T-helper 1 cell treated with Interleukin-12 subunit alpha and Interleukin-12 subunit beta and Interleukin-4 antibody, amounts not matched to agents 30 ng/mL and 1 ng/mL, for 36 hours (primary cell): ENCODE measurements at regions not wholly inside any gene's neighbourhood (a gene's known extent, or its start where the extent isn't known, plus 50 kb on each side); places are given as distances from the start of the nearest gene placed in this dataset.
"Not testable (repeated sequence)": the region's sequence is repeated elsewhere in the genome, so short reads cannot be mapped to it uniquely, and the experiment has no call there.

ENCODE experiments used
- intact Hi-C: fragments of 100-400 bp; cut with micrococcal nuclease; formaldehyde crosslinking; loops from one replicate; pipeline ENCODE4 v1.15.1; 2024

- intact Hi-C loops = no loop called here
Measured at GRCh38 chr22:48919851-48920589, 907.7 kb downstream of the BRD1 start.

DNA sequence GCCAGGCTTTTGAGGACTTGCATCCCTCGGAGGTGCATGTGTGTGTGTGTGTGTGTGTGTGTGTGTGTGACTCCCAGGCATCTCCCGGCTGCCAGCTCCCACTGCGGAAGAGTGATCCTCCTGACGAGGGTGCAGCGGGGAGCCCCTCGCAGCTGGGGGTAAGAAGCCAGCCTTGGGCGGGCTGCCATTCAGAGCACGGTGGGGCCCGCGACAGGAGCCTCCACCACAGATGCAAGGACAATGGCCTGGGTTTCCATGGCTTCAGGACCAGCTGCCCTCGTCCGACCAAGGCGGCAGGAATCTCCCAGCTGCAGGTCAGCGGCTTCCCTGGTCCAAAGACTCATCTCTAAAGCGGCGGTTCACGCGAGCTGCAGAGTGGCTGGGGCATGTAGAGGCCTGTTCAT lies 908.5 kb downstream of the BRD1 start:
- intact Hi-C loops = no loop called here

DNA sequence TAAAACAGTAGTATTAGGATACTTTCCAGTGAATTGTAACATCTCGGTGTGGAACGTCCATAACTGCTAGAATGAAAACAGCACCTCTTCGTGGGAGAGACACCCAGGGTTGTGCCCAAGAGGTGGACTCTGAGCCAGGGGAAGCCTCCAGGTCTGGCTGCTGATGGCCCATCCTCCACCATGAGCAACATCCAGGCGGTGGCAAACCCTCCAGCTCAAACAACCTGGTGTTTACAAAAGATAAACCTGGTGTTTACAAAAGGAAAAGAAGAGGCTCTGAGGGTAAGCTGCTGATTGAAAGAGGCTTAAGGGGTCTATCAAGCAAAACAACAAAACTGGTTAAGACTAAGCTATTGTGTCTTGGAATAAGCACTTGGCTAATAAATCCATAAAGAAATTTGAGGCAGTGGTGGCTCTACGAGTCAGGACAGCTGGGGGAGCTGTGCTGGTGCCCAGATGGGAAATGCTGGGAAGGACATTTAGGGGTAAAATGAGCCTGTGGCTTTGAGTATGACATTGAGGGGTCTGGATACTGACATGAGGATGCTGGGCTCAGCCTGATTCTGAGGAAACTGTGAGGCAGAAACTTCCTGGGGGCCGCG lies 909.0 kb downstream of the BRD1 start:
- intact Hi-C loops = no loop called here

DNA sequence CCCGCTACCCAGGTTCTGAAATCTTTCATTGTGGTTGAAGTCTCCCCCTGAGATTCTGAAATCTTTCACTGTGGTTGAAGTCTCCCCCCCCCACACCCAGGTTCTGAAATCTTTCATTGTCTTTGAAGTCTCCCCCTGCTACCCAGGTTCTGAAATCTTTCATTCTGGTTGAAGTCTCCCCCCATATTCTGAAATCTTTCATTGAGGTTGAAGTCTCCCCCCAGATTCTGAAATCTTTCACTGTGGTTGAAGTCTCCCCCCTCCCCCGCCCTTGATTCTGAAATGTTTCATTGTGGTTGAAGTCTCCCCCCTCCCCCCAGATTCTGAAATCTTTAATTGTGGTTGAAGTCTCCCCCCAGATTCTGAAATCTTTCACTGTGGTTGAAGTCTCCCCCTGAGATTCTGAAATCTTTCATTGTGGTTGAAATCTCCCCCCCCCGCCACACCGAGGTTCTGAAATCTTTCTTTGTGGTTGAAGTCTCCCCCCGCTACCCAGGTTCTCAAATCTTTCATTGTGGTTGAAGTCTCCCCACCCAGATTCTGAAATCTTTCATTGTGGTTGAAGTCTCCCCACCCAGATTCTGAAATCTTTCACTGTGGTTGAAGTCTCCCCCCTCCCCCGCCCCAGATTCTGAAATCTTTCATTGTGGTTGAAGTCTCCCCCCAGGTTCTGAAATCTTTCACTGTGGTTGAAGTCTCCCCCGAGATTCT lies 915.2 kb downstream of the BRD1 start:
- intact Hi-C loops = not testable (repeated sequence)

- intact Hi-C loops = not testable (repeated sequence)
Measured at GRCh38 chr22:48911647-48912046, 916.0 kb downstream of the BRD1 start.

DNA sequence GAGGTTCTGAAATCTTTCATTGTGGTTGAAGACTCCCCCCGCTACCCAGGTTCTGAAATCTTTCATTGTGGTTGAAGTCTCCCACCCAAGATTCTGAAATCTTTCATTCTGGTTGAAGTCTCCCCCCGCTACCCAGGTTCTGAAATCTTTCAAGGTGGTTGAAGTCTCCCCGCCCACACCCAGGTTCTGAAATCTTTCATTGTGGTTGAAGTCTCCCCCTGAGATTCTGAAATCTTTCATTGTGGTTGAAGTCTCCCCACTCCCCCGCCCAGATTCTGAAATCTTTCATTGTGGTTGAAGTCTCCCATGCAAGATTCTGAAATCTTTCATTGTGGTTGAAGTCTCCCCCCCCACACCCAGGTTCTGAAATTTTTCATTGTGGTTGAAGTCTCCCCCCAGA lies 916.6 kb downstream of the BRD1 start:
- intact Hi-C loops = not testable (repeated sequence)

GRCh38 chr22:48908547-48908946 lies 919.1 kb downstream of the BRD1 start:
- intact Hi-C loops = no loop called here

- intact Hi-C loops = no loop called here
Measured at GRCh38 chr22:48907591-48907990, 920.1 kb downstream of the BRD1 start.

DNA sequence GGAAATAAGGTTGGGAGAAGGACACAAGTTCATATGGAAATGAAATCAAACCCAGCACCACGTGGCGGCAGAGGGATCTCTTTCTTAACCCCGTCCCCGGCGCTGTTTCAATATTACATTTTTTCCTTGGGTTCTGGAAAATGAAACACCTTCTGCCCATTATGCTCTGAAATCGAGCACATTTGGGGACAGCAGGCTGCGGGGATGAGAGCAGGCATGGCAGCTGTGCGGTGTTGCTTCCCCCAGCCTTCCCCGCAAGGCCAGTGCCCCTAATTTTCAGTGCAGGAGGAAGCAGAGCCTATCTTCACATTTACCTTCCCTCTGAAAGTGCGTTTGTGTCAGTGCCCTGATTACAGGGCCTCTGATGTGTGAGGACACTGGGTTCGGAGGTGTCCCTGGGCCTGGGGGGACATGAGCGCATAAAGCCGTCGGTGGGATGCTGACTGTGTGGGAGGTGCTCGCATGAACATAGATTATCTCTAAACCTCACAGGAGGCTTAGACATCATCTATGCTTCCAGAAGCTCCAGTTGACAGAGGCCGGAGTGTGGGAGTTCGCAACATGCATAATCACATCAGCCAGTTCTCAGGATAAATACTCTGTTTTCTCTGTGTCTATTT lies 921.3 kb downstream of the BRD1 start:
- intact Hi-C loops = no loop called here

GRCh38 chr22:48905206-48905975 lies 922.3 kb downstream of the BRD1 start:
- intact Hi-C loops = no loop called here

GRCh38 chr22:48902983-48903650 lies 924.6 kb downstream of the BRD1 start:
- intact Hi-C loops = no loop called here

GRCh38 chr22:48902001-48902869 lies 925.4 kb downstream of the BRD1 start:
- intact Hi-C loops = no loop called here

DNA sequence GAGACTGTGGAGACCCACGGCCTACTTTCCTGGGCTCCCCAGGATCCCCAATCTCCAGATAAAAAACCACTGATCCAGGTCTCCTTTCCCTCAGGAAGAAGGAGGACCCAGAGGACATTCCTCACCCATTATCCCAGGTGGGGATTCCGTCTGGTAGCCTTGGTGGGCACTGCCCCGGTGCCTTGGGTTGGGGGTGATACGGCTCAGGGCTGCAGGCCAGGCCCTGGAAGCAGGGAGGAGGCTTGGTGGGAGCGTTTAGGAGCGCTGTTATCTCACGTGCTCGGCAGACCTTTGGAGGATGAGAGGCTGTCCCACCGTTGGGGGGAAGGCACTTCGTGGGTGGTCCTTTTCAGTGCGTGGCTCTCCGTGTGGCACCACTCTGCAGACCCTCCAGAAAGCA lies 926.3 kb downstream of the BRD1 start:
- intact Hi-C loops = no loop called here

DNA sequence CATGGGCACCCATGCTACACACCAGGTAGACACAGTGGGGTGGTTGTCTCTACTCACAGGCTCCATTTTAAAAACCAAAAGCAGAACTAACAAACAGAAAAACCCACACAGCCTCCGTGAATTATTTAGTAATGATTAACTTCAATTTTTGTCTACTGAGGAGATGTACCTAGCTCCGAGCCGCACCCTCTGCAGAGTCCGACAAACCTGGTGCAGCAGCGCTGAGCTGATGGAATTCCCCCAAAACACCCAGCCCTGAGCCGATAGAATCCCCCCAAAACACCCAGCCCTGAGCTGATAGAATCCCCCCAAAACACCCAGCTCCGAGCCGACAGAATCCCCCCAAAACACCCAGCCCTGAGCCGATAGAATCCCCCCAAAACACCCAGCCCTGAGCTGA lies 927.0 kb downstream of the BRD1 start:
- intact Hi-C loops = no loop called here

- intact Hi-C loops = no loop called here
Measured at GRCh38 chr22:48900327-48900597, 927.4 kb downstream of the BRD1 start.

DNA sequence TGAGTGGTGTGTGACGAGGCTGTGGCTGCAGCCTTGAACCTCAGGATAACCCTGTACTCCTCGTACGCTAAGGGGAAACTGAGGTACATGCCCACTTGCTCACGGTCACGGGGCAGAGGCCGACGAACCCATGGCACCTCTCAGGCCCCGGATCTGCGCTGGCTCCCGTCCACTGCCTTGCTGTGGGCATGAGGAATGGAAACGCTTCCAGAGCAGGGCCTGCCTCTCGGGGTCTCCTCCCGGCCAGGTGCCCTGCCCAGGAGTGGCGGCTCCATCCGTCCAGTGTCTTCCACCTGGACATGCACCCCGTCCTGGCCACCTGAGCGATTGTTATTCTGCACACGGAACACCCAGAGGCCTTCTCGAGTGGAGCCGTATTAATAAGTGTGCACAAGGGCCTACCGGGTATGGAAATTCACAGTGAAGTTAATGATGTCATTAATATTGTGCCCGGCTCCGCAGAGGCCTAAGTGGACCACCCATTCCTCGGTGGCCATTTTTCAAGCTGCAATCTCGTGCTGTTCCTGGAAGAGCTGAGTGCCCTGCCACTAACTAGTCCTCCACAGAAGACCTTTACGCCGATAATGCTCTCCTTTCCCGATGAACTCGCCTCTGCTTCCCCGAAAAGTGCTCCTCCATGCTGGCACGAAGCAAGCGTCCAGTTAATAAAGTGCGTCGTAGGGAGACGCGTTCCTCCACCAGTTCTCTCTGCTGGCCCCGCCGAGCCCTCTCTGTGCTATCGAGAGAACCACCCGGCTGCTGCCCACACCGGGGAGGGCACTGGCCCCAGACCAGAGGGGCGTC lies 927.9 kb downstream of the BRD1 start:
- intact Hi-C loops = no loop called here

DNA sequence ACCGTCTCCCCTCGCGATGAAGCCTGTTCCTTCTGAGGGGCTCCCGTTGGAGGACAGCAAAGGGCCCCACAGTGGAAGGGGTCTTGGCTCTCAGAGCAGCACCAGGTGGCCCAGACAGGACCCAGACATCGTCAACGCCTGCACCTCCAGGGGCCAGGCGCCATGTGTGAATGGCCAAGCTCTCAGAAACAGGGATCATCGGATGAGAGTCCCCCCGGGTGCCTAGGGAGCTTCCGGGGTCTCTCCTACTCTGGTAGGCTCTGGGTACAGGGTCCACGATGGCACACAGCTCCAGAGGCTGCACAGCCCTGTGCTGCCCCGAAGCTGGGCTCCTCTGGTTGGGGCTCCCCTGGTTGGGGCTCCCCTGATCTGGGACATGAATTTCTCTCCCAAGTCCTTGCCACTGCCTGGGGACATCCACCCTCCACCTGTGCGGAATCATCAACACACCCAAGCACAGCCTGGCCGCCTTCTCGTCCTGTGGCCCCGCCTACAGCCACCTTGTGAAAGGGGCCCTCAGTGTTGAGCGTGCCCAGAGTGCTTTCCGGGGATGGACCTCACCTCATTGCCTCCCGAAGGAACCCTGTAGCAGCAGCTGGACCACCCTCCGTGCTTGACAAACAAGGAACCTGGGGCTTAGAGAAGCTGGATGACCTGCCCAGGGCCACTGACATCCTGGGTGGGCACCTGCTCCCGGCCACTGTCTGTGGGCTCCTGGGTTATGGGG lies 929.0 kb downstream of the BRD1 start:
- intact Hi-C loops = no loop called here

- intact Hi-C loops = no loop called here
Measured at GRCh38 chr22:48897645-48898370, 929.9 kb downstream of the BRD1 start.
